HUES6 (cell line): ENCODE measurements at regions not wholly inside any gene's neighbourhood (a gene's known extent, or its start where the extent isn't known, plus 50 kb on each side); places are given as distances from the start of the nearest gene placed in this dataset.

Experiments
- H3K27ac ChIP-seq: 2 replicates; pipeline ENCODE4 v1.7.0; 2013; ENCODE audit warnings: low read depth, mild to moderate bottlenecking, low read length, inconsistent platforms
- H3K27me3 ChIP-seq: 2 replicates; pipeline ENCODE4 v1.6.1; 2013; ENCODE audit warnings: low read length; ENCODE audit not compliant: control insufficient read depth, insufficient read depth
- H3K36me3 ChIP-seq: 2 replicates; pipeline ENCODE4 v1.6.1; 2013; ENCODE audit warnings: low read length; ENCODE audit not compliant: control insufficient read depth, insufficient read depth
- H3K4me1 ChIP-seq: 2 replicates; pipeline ENCODE4 v1.6.1; 2013; ENCODE audit warnings: low read length; ENCODE audit not compliant: control insufficient read depth, insufficient read depth
- H3K4me3 ChIP-seq: 2 replicates; pipeline ENCODE4 v1.5.1; 2013; ENCODE audit warnings: low read depth, low read length
- H3K9ac ChIP-seq: one replicate; pipeline ENCODE4 v1.6.1; 2013; ENCODE audit warnings: mild to moderate bottlenecking, low read length
- H3K9me3 ChIP-seq: 2 replicates; pipeline ENCODE4 v1.6.1; 2013; ENCODE audit warnings: low read depth, low read length; ENCODE audit not compliant: control insufficient read depth, insufficient read depth

DNA sequence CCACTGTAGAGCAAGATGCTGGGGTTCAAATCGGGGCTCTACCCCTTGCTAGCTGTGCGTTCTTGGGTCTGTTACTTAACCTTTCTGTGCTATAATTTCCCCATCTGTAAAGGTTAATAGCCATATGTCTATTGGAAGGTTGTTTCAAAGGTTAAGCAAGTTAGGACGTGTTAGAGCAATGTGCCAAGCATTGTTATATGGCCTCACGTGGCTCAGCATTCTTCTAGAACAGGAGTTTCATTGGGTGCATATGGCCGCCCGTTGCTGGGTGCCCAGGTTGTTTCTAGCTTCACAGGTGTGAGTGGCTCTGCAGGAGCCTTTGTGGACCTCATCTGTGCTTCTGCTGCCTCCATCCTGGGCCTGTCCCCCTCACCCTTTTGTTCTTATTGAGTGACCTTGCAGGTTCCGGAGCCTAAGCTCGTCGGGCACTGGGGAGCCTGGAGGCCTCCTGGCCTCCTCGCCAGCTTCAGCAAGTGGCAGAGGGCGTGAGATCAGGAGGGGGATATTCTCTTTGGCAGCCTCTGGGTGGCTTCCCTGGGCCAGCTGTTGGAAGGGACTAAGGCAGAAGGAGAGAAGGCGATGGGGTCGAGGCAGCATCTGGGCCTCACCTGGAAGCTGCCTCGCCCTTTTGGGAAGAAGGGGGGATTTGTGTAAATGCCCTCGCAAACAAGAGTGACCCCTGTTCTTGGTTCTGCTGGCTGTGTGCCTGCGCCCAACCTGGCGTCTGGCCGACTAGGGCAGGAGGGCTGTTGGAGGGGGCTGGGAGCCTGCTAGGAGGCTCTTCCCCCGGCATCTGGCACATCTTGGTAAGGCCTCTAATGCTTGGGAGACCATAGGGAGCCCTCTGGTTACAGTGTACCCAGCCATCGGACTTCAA is 80.2 kb upstream of the CIBAR2 start:
- no peak overlapping the region for H3K9ac ChIP-seq
- no peak overlapping the region for H3K27ac ChIP-seq
- no peak overlapping the region for H3K4me3 ChIP-seq
- H3K27me3 ChIP-seq, result no peaks in the 10 kb centered on the region
- no peaks in the 10 kb centered on the region for H3K36me3 ChIP-seq
- peaks cover 7% of the 10 kb centered on the region; the same call in 1 of the 2 replicates for H3K4me1 ChIP-seq
- no peaks in the 10 kb centered on the region for H3K9me3 ChIP-seq

DNA sequence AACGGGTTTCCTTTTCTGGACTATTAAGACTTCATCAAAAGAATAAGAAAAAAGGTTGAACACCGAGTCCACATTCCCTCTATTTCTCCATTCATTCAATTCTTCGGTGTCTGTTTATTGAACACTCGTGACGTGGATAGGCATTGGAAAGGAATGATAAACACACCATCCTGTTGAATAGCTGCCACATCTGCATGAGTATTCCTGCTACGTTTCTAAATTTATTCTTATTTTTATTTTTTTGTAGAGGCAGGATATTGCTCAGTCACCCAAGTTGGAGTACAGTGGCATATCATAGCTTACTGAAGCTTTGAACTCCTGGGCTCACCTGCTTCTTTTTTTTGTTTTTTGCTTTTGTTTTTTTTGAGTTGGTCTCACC is 80.8 kb upstream of the CIBAR2 start:
- H3K4me1 ChIP-seq, result peaks cover 7% of the 10 kb centered on the region; the same call in 1 of the 2 replicates
- peaks cover 5% of the 10 kb centered on the region for H3K9me3 ChIP-seq
- H3K9ac ChIP-seq, result no peak overlapping the region
- 0 out of 2 replicates have a peak, but pooled peaks cover 3% of the 10 kb centered on the region for H3K36me3 ChIP-seq
- no peak overlapping the region for H3K27ac ChIP-seq
- no peak overlapping the region for H3K4me3 ChIP-seq
- no peaks in the 10 kb centered on the region for H3K27me3 ChIP-seq

DNA sequence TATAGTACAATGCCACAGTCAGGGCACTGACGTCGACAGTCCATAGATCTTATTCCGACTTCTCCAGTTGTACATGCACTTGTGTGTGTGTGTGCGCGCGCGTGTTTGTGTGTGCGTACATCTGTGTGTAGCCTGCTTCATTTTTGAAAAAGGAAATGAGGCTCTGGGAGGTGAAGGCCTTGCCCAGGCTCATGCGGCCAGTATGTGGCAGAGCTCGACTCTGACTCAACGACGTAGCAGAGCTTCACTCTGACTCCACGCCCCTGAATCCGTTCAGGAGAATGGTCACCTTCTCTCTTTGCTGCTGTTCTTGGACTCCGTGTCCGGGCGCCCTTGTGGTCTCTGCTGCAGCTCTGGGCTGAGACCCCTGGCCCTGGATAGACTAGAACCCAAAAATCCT is 81.6 kb upstream of the CIBAR2 start:
- Histone ChIP-seq H3K9me3 (peaks cover 8% of the 10 kb centered on the region), H3K9ac (no peak overlapping the region), H3K27ac (no peak overlapping the region)

DNA sequence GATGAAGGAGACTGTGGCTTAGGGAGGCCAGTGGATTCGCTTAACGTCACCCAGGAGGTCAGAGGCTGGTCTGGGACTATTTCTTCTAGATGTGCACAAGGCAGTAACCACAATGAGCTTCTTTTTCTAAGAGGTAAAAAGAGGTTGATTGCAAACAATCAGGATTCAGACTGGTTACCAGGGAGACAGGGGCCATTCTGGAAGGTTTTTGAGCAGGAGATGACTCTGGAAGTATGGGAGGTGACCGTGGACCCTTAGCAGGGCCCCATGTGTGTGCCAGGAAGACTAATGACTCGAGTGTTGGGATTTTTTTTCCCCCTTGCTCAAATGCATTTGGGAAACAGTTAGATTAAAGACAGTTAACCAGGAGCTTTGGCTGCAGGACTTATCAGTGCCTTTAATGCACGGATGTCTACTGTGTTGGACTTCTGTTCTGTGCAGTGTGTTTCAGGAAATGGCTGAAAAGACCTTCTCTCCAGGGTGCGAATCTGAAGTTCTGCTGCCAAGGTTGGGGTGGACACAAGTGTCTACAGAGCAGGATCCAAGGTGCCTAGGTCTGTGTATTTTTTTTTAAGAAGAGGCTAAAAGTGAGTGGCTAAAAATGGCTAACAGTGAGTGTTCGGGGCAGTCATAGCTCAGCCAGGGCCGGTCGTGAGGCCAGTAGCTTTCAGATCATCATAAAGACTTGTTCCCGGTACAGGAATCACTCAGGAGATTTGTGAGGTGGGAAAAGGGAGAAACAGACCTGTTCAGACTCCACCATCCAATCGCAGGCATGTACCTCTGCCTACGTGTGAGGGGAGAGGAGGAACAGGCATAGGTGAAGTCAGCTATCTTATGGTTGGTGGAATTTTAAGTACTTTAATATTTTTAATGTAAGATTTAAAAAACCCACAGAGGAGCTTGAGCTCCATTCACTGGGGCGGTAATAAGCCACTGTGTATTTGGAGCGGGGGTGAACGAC is 82.3 kb upstream of the CIBAR2 start:
- 0 out of 2 replicates have a peak, but pooled peaks cover 3% of the 10 kb centered on the region for H3K36me3 ChIP-seq
- H3K27ac ChIP-seq, result no peak overlapping the region
- H3K4me1 ChIP-seq, result peaks cover 7% of the 10 kb centered on the region; the same call in 1 of the 2 replicates
- H3K4me3 ChIP-seq, result no peak overlapping the region
- no peaks in the 10 kb centered on the region for H3K27me3 ChIP-seq
- peaks cover 8% of the 10 kb centered on the region for H3K9me3 ChIP-seq
- no peak overlapping the region for H3K9ac ChIP-seq

More for the DNA sequence above, 81.6 kb upstream of the CIBAR2 start:
- Histone ChIP-seq H3K4me1 (peaks cover 7% of the 10 kb centered on the region; the same call in 1 of the 2 replicates), H3K27me3 (no peaks in the 10 kb centered on the region), H3K36me3 (0 out of 2 replicates have a peak, but pooled peaks cover 3% of the 10 kb centered on the region), H3K4me3 (no peak overlapping the region)

DNA sequence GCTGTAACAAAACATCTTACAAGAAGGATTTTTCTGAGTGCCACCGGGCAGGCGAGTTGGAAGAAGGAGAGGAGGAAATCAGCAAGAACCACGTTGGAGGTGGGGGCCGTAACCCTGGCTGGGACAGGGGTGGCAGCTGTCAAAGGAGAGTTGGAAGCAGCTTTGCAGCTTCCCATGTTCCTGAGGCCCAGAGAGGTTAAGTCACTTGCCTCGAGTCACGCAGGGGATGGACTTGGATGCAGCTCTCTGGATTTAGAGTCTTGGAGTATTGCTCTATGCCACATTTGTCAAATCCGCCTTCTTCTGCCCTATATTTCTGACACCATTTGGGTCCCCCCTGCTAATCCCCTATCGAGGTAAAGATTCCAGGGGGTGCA is 83.0 kb upstream of the CIBAR2 start:
- H3K36me3 ChIP-seq, result 0 out of 2 replicates have a peak, but pooled peaks cover 3% of the 10 kb centered on the region
- H3K27me3 ChIP-seq, result no peaks in the 10 kb centered on the region
- no peak overlapping the region for H3K27ac ChIP-seq
- peaks cover 7% of the 10 kb centered on the region; the same call in 1 of the 2 replicates for H3K4me1 ChIP-seq
- H3K9me3 ChIP-seq, result peaks cover 8% of the 10 kb centered on the region
- no peak overlapping the region for H3K4me3 ChIP-seq
- no peak overlapping the region for H3K9ac ChIP-seq

DNA sequence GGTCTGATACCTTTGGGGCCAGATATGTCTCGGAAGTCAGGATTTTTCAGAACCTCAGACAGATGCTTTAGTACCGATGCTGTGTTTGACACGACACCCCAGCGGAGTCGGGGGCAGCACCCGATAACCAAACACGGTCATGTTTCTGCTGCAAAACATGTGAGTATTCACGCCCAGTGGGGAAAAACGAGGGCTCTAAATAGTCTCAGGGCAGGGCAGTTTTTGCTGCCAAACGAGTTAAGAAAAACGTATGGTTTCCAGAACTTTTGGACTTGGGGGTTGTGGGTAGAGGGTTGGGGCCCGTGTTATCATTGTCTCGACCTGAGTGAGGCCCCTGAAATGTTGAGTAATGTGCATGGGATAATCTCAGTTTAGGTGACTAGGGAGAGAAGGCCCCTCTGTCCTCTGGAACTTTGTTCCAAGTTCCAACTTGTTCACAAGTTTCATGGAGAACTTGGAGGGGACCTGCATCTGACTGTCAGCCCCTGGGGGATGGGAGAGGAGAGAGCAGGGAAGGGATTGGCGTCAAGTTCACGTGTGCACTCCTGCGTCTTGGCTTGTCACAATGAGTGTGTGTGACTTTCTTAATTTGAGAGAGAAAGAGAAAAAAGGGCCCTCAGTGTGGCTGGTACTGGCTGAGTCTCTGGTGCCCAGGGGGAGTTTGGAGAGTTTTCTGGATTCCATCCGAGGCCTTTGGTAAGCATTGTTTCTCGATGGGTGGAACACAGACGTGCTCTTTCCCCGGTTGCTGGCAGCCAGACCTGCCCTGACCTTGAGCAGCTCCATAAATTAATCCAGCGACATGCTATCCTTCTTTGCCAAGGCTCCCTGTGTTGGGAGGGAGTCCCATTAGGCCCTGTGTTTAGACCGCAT is 83.9 kb upstream of the CIBAR2 start:
- H3K27ac ChIP-seq, result no peak overlapping the region
- no peak overlapping the region for H3K9ac ChIP-seq
- H3K9me3 ChIP-seq, result peaks cover 8% of the 10 kb centered on the region
- H3K27me3 ChIP-seq, result no peaks in the 10 kb centered on the region
- H3K36me3 ChIP-seq, result 0 out of 2 replicates have a peak, but pooled peaks cover 3% of the 10 kb centered on the region
- H3K4me3 ChIP-seq, result no peak overlapping the region
- peaks cover 11% of the 10 kb centered on the region; the same call in 1 of the 2 replicates for H3K4me1 ChIP-seq

DNA sequence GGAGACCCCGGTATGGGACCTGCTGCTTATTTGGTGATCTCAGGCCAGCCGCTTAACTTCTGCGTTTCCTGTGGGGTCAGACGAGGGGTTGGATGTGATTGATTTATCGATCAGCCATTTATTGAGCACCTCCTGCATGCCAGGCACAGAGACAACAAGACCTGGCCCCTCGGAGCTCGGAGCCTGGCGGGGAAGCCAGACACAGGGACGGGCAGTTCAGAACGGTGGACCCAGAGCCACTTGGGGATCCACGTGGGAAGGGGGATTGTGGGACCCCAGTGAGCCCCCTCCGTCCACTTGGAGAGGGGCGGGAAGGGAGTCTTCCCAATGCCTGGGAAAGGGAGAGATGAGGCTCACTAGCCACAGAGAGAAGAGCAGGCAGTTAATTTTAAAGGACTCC is 84.7 kb upstream of the CIBAR2 start:
- Histone ChIP-seq H3K4me1 (peaks cover 16% of the 10 kb centered on the region), H3K9me3 (peaks cover 8% of the 10 kb centered on the region), H3K4me3 (no peak overlapping the region), H3K27me3 (no peaks in the 10 kb centered on the region), H3K36me3 (0 out of 2 replicates have a peak, but pooled peaks cover 3% of the 10 kb centered on the region), H3K9ac (no peak overlapping the region), H3K27ac (no peak overlapping the region)

DNA sequence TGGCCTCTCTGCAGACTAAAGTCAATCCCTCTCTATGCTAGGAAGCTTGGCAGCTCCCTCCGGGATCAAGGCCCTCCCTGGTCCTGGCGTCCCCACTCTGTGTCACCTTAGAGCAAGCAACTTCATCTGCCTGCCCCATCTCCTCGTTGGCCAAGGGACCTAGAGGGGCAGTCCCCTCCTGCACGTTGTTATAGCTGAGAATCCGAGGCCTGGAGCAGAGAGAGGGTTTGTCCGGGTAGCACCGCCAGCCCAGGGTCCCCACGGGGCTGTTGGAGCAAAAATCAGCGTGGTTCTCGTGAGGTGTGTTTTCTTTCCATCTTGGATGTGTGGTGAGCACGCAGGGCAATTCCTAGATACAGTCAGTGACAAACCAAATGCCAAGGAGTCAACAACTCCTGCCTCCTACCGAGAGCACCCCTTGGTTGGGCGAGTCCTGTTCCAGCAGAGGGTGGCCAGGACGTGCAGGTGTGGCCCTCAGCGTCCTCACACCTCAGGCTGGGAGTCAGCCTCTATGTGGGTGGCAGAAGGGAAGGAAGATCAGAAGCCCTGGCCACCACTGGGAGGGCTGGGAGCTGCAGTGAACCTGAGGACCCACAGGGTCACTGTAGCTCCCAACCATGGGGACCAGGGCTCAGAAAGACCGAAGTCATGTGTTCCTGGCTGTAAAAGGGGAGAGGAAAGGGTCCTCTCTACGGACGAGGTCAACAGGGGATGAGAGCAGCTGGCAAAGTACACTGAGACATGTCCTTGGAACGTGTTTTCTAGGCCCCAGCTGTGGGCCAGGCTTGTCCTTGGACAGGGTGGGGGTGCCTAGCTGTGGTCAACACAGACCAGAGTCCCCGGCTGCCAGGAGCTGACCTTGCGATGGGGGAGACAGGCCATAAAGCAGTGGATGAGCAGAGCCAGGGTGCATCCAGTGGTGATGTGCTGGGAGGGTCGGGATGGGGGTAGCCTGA is 85.6 kb upstream of the CIBAR2 start:
- no peak overlapping the region for H3K9ac ChIP-seq
- H3K4me3 ChIP-seq, result no peak overlapping the region
- H3K4me1 ChIP-seq, result peaks cover 23% of the 10 kb centered on the region
- H3K27me3 ChIP-seq, result no peaks in the 10 kb centered on the region
- no peak overlapping the region for H3K27ac ChIP-seq
- peaks cover 8% of the 10 kb centered on the region for H3K9me3 ChIP-seq
- H3K36me3 ChIP-seq, result 0 out of 2 replicates have a peak, but pooled peaks cover 3% of the 10 kb centered on the region

DNA sequence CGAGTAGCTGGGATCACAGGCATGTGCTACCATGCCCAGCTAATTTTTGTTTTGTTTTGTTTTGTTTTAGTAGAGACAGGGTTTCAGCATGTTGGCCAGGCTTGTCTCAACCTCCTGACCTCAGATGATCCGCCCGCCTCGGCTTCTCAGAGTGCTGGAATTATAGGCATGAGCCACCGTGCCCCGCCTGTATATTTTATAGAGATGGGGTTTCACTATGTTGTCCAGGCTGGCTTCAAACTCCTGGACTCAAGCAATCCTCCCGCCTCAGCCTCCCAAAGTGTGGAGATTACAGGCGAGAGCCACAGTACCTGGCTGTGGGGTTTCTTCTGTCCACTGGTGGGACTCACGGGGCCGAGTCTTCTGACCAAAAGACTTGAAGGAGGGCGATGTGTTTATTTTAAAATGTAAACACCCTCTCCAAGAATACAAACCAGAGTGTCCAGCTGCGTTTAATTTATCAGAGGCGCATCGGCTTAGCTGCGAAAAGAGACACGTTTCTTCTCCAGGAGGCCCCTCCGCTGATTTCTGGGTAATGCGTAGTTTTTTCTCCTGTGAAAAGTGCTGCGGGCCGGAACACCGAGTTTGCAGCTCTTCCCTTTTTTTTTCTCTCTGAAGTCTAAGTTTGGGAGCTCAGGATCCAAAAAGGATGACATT is 86.9 kb upstream of the CIBAR2 start:
- Histone ChIP-seq H3K4me3 (no peak overlapping the region), H3K27ac (no peak overlapping the region), H3K9me3 (peaks cover 8% of the 10 kb centered on the region), H3K27me3 (no peaks in the 10 kb centered on the region), H3K36me3 (0 out of 2 replicates have a peak, but pooled peaks cover 3% of the 10 kb centered on the region), H3K9ac (no peak overlapping the region), H3K4me1 (peaks cover 29% of the 10 kb centered on the region)
